ENCODE measurements at regions not wholly inside any gene's neighbourhood (a gene's known extent, or its start where the extent isn't known, plus 50 kb on each side); places are given as distances from the start of the nearest gene placed in this dataset.

DNA sequence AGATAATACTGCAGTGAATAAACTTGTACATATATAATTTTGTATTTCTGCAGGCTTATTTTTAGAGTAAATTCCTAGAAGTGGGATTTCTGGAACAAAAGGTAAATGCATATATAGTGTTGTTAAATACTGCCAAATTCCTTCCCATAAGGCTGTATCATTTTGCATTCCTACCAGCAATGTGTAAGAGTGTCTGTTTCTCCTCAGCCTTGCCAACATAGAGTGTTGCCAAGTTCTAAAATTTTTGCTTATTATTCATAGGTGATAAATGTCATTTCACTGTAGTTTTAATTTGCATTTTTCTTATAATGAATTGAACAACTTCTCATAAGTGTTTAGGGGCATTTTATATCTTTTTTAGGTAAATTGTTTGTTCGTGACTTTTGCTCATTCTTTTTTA is 174.2 kb upstream of the ZBED5 start:
- Histone ChIP-seq H3K27ac (ENCODE audit: low read depth, low read length) (no peak overlapping the region), H3K14ac (ENCODE audit: low read length) (no peak overlapping the region), H3K23ac (ENCODE audit: low read length) (no peak overlapping the region), H3K4me2 (ENCODE audit: low read length) (no peak overlapping the region), H2BK12ac (ENCODE audit: low read length) (no peak overlapping the region), H3K79me1 (ENCODE audit: low read length) (no peaks in the 10 kb centered on the region), H3K4ac (ENCODE audit: low read depth, low read length) (no peak overlapping the region), H3K18ac (ENCODE audit: low read length) (no peak overlapping the region), H3K27me3 (ENCODE audit: insufficient read depth, low read length) (no peaks in the 10 kb centered on the region), H4K91ac (ENCODE audit: low read depth, low read length) (no peak overlapping the region), H2BK5ac (ENCODE audit: low read depth, low read length, poor library complexity) (no peak overlapping the region), H3K9ac (ENCODE audit: low read length) (no peak overlapping the region), H4K8ac (ENCODE audit: low read depth, low read length) (no peak overlapping the region), H3K79me2 (ENCODE audit: control insufficient read depth, insufficient read depth, low read length, poor library complexity) (no peaks in the 10 kb centered on the region), H3K36me3 (ENCODE audit: control insufficient read depth in 1 of 2, insufficient read depth in 2 of 2, low read length in 2 of 2) (no peaks in the 10 kb centered on the region), H2AFZ (ENCODE audit: insufficient read depth, low read length, poor library complexity) (no peak overlapping the region), H2BK120ac (ENCODE audit: insufficient read depth, low read length, poor library complexity) (no peak overlapping the region), H3K9me3 (ENCODE audit: insufficient read depth, low read depth, low read length) (peaks cover 2% of the 10 kb centered on the region), H3K4me1 (ENCODE audit: control insufficient read depth in 1 of 2, insufficient read depth in 2 of 2, low read length in 2 of 2) (no peaks in the 10 kb centered on the region), H3K4me3 (ENCODE audit: low read depth, low read length) (no peak overlapping the region), H2AK5ac (ENCODE audit: low read length) (no peak overlapping the region), H4K12ac (ENCODE audit: low read depth, low read length) (no peak overlapping the region)
- WGBS (ENCODE audit: extremely low coverage, insufficient coverage, insufficient read length): no CpG with 5 or more reads among the region's 1 CpG
- no peak for DNase-seq

DNA sequence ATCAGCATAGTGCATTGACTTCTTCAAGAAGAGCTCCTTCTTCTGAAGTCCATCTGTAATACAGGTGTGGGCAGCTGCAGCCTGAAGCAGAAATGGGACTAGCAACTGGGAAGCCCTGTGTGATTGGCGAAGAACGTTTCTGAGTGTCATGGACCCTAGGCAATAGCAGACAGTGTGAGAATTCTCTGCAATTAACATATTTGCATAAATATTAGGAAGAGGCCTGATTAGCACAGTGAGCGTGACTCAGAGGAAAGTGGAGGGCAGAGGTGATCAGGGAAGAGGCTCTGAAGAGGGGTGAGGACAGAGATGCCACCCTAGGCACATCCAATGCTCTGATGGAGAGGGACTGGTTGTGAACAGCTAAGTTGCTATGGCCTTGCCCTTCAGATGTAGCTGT is 171.2 kb upstream of the ZBED5 start:
- no peak overlapping the region for H3K4ac ChIP-seq (ENCODE audit: low read depth, low read length)
- H3K27me3 ChIP-seq (ENCODE audit: insufficient read depth, low read length): no peaks in the 10 kb centered on the region
- no peak overlapping the region for H3K9ac ChIP-seq (ENCODE audit: low read length)
- H3K27ac ChIP-seq (ENCODE audit: low read depth, low read length): no peak overlapping the region
- H3K79me2 ChIP-seq (ENCODE audit: control insufficient read depth, insufficient read depth, low read length, poor library complexity): no peaks in the 10 kb centered on the region
- no peaks in the 10 kb centered on the region for H3K79me1 ChIP-seq (ENCODE audit: low read length)
- no peak overlapping the region for H2AFZ ChIP-seq (ENCODE audit: insufficient read depth, low read length, poor library complexity)
- no peaks in the 10 kb centered on the region for H3K36me3 ChIP-seq (ENCODE audit: control insufficient read depth in 1 of 2, insufficient read depth in 2 of 2, low read length in 2 of 2)
- no peaks in the 10 kb centered on the region for H3K9me3 ChIP-seq (ENCODE audit: insufficient read depth, low read depth, low read length)
- no peak for DNase-seq
- H3K4me1 ChIP-seq (ENCODE audit: control insufficient read depth in 1 of 2, insufficient read depth in 2 of 2, low read length in 2 of 2): no peaks in the 10 kb centered on the region
- no peak overlapping the region for H3K4me2 ChIP-seq (ENCODE audit: low read length)
- no peak overlapping the region for H3K23ac ChIP-seq (ENCODE audit: low read length)
- no peak overlapping the region for H2AK5ac ChIP-seq (ENCODE audit: low read length)
- no peak overlapping the region for H3K4me3 ChIP-seq (ENCODE audit: low read depth, low read length)
- H4K12ac ChIP-seq (ENCODE audit: low read depth, low read length): no peak overlapping the region
- no peak overlapping the region for H4K8ac ChIP-seq (ENCODE audit: low read depth, low read length)
- no peak overlapping the region for H3K18ac ChIP-seq (ENCODE audit: low read length)
- H3K14ac ChIP-seq (ENCODE audit: low read length): no peak overlapping the region
- no peak overlapping the region for H4K91ac ChIP-seq (ENCODE audit: low read depth, low read length)
- no CpG with 5 or more reads among the region's 3 CpGs for WGBS (ENCODE audit: extremely low coverage, insufficient coverage, insufficient read length)
- no peak overlapping the region for H2BK5ac ChIP-seq (ENCODE audit: low read depth, low read length, poor library complexity)
- H2BK120ac ChIP-seq (ENCODE audit: insufficient read depth, low read length, poor library complexity): no peak overlapping the region
- no peak overlapping the region for H2BK12ac ChIP-seq (ENCODE audit: low read length)

DNA sequence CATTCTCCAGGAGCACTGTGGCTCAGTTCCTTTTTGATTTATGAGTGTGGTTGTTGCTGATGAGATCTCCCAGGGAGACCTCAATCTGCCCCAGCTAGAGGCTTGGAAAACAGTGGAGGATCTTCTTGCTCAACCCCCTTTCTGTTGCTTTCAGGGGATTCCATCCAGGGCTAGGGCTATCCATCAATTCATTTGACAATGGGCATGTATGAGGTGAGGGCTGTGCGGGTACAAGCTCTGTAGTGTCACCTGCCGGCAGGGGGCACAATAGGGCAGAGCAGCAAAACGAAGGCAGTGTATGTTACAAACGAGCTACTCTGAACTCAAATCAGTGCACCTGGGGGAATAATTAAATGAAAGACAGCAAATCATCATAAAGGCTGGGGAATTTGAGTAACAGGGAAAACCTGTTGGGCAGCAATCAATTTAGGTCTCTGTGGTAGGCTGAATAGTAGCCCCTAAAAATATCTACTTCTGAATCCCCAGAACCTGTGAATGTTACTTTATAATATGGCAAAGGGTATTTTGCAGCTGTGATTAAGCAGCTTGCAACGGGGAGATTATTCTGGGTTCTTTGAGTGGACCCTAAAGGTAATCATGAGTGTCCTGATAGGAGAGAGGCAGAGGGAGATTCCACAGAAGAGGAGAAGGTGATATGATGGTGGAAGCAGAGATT is 170.3 kb upstream of the ZBED5 start:
- no peak overlapping the region for H4K12ac ChIP-seq (ENCODE audit: low read depth, low read length)
- H3K79me2 ChIP-seq (ENCODE audit: control insufficient read depth, insufficient read depth, low read length, poor library complexity): no peaks in the 10 kb centered on the region
- H3K9ac ChIP-seq (ENCODE audit: low read length): no peak overlapping the region
- H4K8ac ChIP-seq (ENCODE audit: low read depth, low read length): no peak overlapping the region
- no peak overlapping the region for H4K91ac ChIP-seq (ENCODE audit: low read depth, low read length)
- H2AFZ ChIP-seq (ENCODE audit: insufficient read depth, low read length, poor library complexity): no peak overlapping the region
- no peaks in the 10 kb centered on the region for H3K4me1 ChIP-seq (ENCODE audit: control insufficient read depth in 1 of 2, insufficient read depth in 2 of 2, low read length in 2 of 2)
- no peaks in the 10 kb centered on the region for H3K27me3 ChIP-seq (ENCODE audit: insufficient read depth, low read length)
- no peak overlapping the region for H2BK5ac ChIP-seq (ENCODE audit: low read depth, low read length, poor library complexity)
- WGBS (ENCODE audit: extremely low coverage, insufficient coverage, insufficient read length): no CpG with 5 or more reads among the region's 5 CpGs
- no peak overlapping the region for H2BK12ac ChIP-seq (ENCODE audit: low read length)
- no peak overlapping the region for H2BK120ac ChIP-seq (ENCODE audit: insufficient read depth, low read length, poor library complexity)
- no peak overlapping the region for H3K4me2 ChIP-seq (ENCODE audit: low read length)
- no peak overlapping the region for H3K27ac ChIP-seq (ENCODE audit: low read depth, low read length)
- H3K36me3 ChIP-seq (ENCODE audit: control insufficient read depth in 1 of 2, insufficient read depth in 2 of 2, low read length in 2 of 2): no peaks in the 10 kb centered on the region
- H3K23ac ChIP-seq (ENCODE audit: low read length): no peak overlapping the region
- H3K4ac ChIP-seq (ENCODE audit: low read depth, low read length): no peak overlapping the region
- H3K9me3 ChIP-seq (ENCODE audit: insufficient read depth, low read depth, low read length): no peaks in the 10 kb centered on the region
- no peak overlapping the region for H3K18ac ChIP-seq (ENCODE audit: low read length)
- H3K14ac ChIP-seq (ENCODE audit: low read length): no peak overlapping the region
- H2AK5ac ChIP-seq (ENCODE audit: low read length): no peak overlapping the region
- no peak overlapping the region for H3K4me3 ChIP-seq (ENCODE audit: low read depth, low read length)
- H3K79me1 ChIP-seq (ENCODE audit: low read length): no peaks in the 10 kb centered on the region
- peak; percentile 88 to 94 for DNase-seq

DNA sequence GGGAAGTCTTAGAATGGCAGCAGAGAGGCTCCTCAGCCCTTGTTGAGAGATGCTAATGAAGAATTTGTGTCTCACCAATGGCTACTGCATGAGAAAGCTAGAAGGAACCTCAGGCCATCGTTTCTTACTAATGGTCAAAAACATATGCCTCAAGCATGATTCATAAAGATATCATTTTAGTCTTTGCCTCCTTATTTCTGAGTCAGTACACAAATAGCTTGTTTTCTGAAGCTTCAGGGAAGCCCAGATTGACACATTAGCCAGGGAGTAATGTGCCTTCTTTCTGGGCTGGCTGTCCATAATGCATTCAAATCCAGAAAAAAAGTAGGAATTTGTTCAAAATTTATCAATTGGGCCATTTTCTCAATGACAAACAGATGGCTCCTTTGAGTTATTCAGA is 169.4 kb upstream of the ZBED5 start:
- WGBS (ENCODE audit: extremely low coverage, insufficient coverage, insufficient read length): no CpG with 5 or more reads among the region's 1 CpG
- no peak overlapping the region for H3K27ac ChIP-seq (ENCODE audit: low read depth, low read length)

More for the DNA sequence above, 169.4 kb upstream of the ZBED5 start:
- Histone ChIP-seq H3K79me1 (ENCODE audit: low read length) (no peaks in the 10 kb centered on the region), H3K4ac (ENCODE audit: low read depth, low read length) (no peak overlapping the region), H3K4me3 (ENCODE audit: low read depth, low read length) (no peak overlapping the region), H4K12ac (ENCODE audit: low read depth, low read length) (no peak overlapping the region), H3K36me3 (ENCODE audit: control insufficient read depth in 1 of 2, insufficient read depth in 2 of 2, low read length in 2 of 2) (no peaks in the 10 kb centered on the region), H3K23ac (ENCODE audit: low read length) (no peak overlapping the region), H3K18ac (ENCODE audit: low read length) (no peak overlapping the region), H2BK120ac (ENCODE audit: insufficient read depth, low read length, poor library complexity) (no peak overlapping the region), H4K91ac (ENCODE audit: low read depth, low read length) (no peak overlapping the region), H3K9ac (ENCODE audit: low read length) (no peak overlapping the region), H2BK5ac (ENCODE audit: low read depth, low read length, poor library complexity) (no peak overlapping the region), H3K4me1 (ENCODE audit: control insufficient read depth in 1 of 2, insufficient read depth in 2 of 2, low read length in 2 of 2) (no peaks in the 10 kb centered on the region), H2AFZ (ENCODE audit: insufficient read depth, low read length, poor library complexity) (no peak overlapping the region), H3K79me2 (ENCODE audit: control insufficient read depth, insufficient read depth, low read length, poor library complexity) (no peaks in the 10 kb centered on the region), H2BK12ac (ENCODE audit: low read length) (no peak overlapping the region), H3K14ac (ENCODE audit: low read length) (no peak overlapping the region), H4K8ac (ENCODE audit: low read depth, low read length) (no peak overlapping the region), H3K9me3 (ENCODE audit: insufficient read depth, low read depth, low read length) (no peaks in the 10 kb centered on the region), H2AK5ac (ENCODE audit: low read length) (no peak overlapping the region), H3K27me3 (ENCODE audit: insufficient read depth, low read length) (no peaks in the 10 kb centered on the region), H3K4me2 (ENCODE audit: low read length) (no peak overlapping the region)
- peak; percentile 57 to 89 for DNase-seq

All from trophoblast cell (in vitro differentiated cells and primary cell).